Esophagus muscularis mucosa (tissue), 4 donors: ENCODE measurements at regions not wholly inside any gene's neighbourhood (a gene's known extent, or its start where the extent isn't known, plus 50 kb on each side); places are given as distances from the start of the nearest gene placed in this dataset.

Experiments used
- DNase-seq: peaks from one replicate; pipeline ENCODE4 v3.0.0-alpha.2; 2017; ENCODE audit errors: extremely low spot score
- H3K27ac ChIP-seq, 4 donors: fragments of 200-600 bp; sonication (generic); replicated peaks in 1 of 4; 1 replicate in 3 of 4; 2 replicates in 1 of 4; pipeline ENCODE4 v1.5.1; 2016 to 2019; ENCODE audit warnings: mild to moderate bottlenecking in 1 of 4
- H3K27me3 ChIP-seq, 4 donors: fragments of 200-600 bp; sonication (generic); one replicate each; pipeline versions ENCODE4 v1.5.1 to v1.6.0; 2016 to 2019
- H3K36me3 ChIP-seq, 4 donors: fragments of 200-600 bp; sonication (generic); one replicate each; pipeline ENCODE4 v1.5.1; 2016 to 2019
- H3K4me1 ChIP-seq, 4 donors: fragments of 200-600 bp; sonication (generic); one replicate each; pipeline ENCODE4 v1.5.1; 2016 to 2019
- H3K4me3 ChIP-seq, 4 donors: fragments of 200-600 bp; sonication (generic); 1 replicate in 2 of 4; 2 replicates in 2 of 4; pipeline ENCODE4 v1.5.1; 2016 to 2019; ENCODE audit warnings: mild to moderate bottlenecking in 4 of 4, moderate library complexity in 1 of 4
- H3K9me3 ChIP-seq, 4 donors: fragments of 200-600 bp; sonication (generic); 1 replicate in 3 of 4; 2 replicates in 1 of 4; pipeline ENCODE4 v1.5.1; 2016 to 2019
- EP300 ChIP-seq: sonication (generic); formaldehyde crosslinking; IDR thresholded peaks from one replicate; pipeline ENCODE4 v1.6.1; 2017; ENCODE audit warnings: antibody characterized with exemption
- POLR2A ChIP-seq: fragments of 450-650 bp; IDR thresholded peaks from one replicate; pipeline ENCODE4 v1.6.1; 2017; ENCODE audit warnings: antibody characterized with exemption, moderate library complexity, mild to moderate bottlenecking, low read depth
- POLR2AphosphoS5 ChIP-seq, 2 donors: sonication (generic); formaldehyde crosslinking; IDR thresholded peaks; one replicate each; pipeline ENCODE4 v1.6.1; 2017; ENCODE audit warnings: antibody characterized with exemption in 2 of 2
- WGBS: methylation state at CpG from one replicate; pipeline ENCODE4 v1.1.5; 2018; 5-methylcytosine and 5-hydroxymethylcytosine counted together
- intact Hi-C: fragments of 100-400 bp; cut with DNase I; formaldehyde crosslinking; loops from one replicate; pipeline ENCODE4 v1.15.1; 2023
- TF ChIP-seq, protein P1 (sequence below), 3 experiments: fragments of 200-600 bp in 2 of 3; fragments of 450-650 bp in 1 of 3; sonication (generic) in 2 of 3; IDR thresholded peaks; one replicate each; pipeline ENCODE4 v1.5.1; 2017 to 2019; ENCODE audit warnings: antibody characterized with exemption in 3 of 3, mild to moderate bottlenecking in 2 of 3, moderate library complexity in 1 of 3

DNA sequence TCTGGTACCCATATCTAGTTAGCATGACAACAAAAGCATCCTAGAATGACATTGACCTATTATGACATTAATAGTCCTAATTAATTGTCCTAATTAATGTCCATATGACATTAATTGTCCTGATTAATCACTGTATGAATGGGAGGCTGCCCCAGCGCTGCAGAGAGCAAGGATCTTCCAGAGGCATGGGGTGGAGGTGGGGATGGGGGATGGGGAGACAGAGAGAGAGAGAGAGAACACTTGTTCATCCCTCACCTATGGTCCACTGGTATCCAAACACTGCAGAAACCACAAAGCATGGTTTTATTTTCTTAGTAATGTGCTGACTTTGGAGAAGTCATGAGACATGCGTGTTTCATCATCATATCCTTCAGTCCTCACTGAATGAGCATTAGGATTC lies 235.1 kb downstream of the FNDC1 start:
- peaks cover 0 to 5% (median 0%) of the 10 kb centered on the region in 4 donors for H3K27me3 ChIP-seq
- H3K4me3 ChIP-seq = no peak overlapping the region
- WGBS = 71% methylated on average over 2 of the region's 2 CpGs
- H3K9me3 ChIP-seq = no peaks in the 10 kb centered on the region
- no peaks in the 10 kb centered on the region for H3K4me1 ChIP-seq
- intact Hi-C loops = no loop called here
- H3K27ac ChIP-seq = no peak overlapping the region
- no peaks in the 10 kb centered on the region for H3K36me3 ChIP-seq
- no peak for DNase-seq
- TF ChIP-seq, protein P1, sequence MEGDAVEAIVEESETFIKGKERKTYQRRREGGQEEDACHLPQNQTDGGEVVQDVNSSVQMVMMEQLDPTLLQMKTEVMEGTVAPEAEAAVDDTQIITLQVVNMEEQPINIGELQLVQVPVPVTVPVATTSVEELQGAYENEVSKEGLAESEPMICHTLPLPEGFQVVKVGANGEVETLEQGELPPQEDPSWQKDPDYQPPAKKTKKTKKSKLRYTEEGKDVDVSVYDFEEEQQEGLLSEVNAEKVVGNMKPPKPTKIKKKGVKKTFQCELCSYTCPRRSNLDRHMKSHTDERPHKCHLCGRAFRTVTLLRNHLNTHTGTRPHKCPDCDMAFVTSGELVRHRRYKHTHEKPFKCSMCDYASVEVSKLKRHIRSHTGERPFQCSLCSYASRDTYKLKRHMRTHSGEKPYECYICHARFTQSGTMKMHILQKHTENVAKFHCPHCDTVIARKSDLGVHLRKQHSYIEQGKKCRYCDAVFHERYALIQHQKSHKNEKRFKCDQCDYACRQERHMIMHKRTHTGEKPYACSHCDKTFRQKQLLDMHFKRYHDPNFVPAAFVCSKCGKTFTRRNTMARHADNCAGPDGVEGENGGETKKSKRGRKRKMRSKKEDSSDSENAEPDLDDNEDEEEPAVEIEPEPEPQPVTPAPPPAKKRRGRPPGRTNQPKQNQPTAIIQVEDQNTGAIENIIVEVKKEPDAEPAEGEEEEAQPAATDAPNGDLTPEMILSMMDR (IDR thresholded peaks at IDR 0.05) = no peak
- no peak for TF ChIP-seq EP300
- TF ChIP-seq POLR2AphosphoS5 (IDR thresholded peaks at IDR 0.05) = no peak
- TF ChIP-seq POLR2A = no peak

DNA sequence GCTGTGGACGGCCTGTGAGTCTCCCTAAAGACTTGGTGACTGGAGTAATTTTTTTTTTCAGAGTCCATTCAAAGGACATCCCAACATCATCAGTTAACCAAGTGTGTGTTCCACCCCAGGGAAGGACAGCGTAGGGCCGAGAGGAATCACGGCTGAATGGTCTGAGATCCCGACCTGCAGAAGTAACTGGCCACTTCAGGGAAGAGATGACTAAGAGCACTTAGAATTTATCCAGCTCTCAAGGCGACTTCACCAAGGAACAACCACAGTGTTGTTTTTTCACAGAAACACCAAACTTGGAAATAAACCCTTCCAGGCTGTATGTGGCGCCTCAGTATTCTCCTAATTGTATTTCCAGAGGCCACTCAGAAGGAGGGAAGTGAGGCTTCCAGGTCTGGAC lies 231.6 kb downstream of the FNDC1 start:
- peak; percentile 17 for DNase-seq
- Histone ChIP-seq H3K9me3 (no peaks in the 10 kb centered on the region), H3K27me3 (peaks cover 0 to 5% (median 0%) of the 10 kb centered on the region in 4 donors), H3K4me3 (no peak overlapping the region), H3K27ac (no peak overlapping the region), H3K36me3 (no peaks in the 10 kb centered on the region), H3K4me1 (no peaks in the 10 kb centered on the region)
- TF ChIP-seq POLR2A (no peak), POLR2AphosphoS5 (IDR thresholded peaks at IDR 0.05) (no peak), EP300 (no peak)
- TF ChIP-seq, protein P1 (IDR thresholded peaks at IDR 0.05) = no peak
- WGBS = 81% methylated on average over 7 of the region's 7 CpGs
- intact Hi-C loops = no loop called here

DNA sequence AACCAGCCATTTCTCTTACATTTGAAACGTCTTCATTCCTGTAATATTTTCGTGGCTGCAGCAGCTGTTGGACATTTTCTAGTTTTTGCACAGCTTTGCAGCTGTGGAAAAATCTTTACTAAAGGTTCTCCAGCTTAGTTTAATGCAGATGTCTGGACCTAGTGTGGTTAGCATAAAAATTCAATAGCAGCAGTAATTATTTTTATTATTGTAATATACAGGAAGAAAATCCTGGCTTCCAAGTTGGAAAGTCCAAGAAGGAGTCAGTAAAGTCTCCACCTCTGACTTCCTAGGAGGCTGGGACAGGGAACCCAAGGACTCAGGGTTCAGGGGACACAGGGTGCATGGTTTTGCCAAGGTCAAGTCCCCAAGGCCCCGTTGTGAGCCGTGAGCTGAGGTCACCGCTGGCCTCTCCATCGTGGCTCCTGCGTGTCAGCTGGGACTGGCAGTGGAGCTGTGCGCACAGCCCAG lies 230.6 kb downstream of the FNDC1 start:
- Histone ChIP-seq H3K4me3 (no peak overlapping the region), H3K9me3 (no peaks in the 10 kb centered on the region), H3K27me3 (peaks cover 0 to 5% (median 0%) of the 10 kb centered on the region in 4 donors), H3K36me3 (no peaks in the 10 kb centered on the region), H3K27ac (no peak overlapping the region), H3K4me1 (no peaks in the 10 kb centered on the region)
- TF ChIP-seq POLR2AphosphoS5 (IDR thresholded peaks at IDR 0.05) (no peak), EP300 (no peak), POLR2A (no peak)
- TF ChIP-seq, protein P1 (IDR thresholded peaks at IDR 0.05) = no peak
- peak; percentile 60 for DNase-seq
- intact Hi-C loops = no loop called here
- 62% methylated on average over 8 of the region's 8 CpGs for WGBS

DNA sequence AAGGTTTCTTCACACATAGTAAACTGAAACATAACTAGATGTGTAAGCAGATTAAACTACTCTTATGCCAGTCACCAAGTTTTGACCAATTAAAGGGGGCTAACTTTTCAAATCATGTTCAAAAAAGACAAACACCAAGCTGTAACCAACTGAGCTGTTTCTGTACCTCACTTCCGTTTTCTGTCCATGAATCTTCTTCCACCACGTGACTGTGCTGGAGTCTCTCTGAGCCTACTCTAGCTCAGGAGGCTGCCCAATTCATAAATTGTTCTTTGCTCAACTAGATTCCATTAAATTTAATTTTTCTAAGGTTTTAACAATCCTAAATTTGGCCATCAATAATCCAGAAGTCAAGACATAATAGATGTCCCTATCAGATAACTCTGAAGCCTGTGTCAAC lies 229.4 kb downstream of the FNDC1 start:
- WGBS = 93% methylated on average over 2 of the region's 2 CpGs
- Histone ChIP-seq H3K4me1 (no peaks in the 10 kb centered on the region), H3K27ac (no peak overlapping the region), H3K9me3 (no peaks in the 10 kb centered on the region), H3K27me3 (peaks cover 0 to 5% (median 0%) of the 10 kb centered on the region in 4 donors), H3K36me3 (no peaks in the 10 kb centered on the region), H3K4me3 (no peak overlapping the region)
- TF ChIP-seq POLR2A (no peak), POLR2AphosphoS5 (IDR thresholded peaks at IDR 0.05) (no peak), EP300 (no peak)
- TF ChIP-seq, protein P1 (IDR thresholded peaks at IDR 0.05) = no peak
- DNase-seq = no peak
- intact Hi-C loops = no loop called here

DNA sequence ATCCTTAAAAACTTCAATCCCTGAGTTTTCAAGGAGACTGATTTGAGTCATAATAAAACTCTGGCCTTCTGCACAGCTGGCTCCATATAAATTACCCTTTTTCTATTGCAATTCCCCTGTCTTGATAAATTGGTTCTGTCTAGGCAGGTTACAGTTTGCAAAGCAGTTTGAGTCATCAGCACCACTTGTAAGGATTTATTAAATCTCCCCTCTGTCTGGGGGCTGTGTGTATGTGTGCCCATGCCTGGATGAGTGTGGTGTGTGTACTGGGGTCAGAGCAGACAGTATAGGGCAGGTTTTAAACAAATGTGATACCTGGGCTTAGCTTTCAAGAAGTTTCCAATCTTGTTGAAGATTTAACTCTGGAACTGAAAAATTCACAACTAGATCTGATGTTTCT lies 228.6 kb downstream of the FNDC1 start:
- H3K4me1 ChIP-seq = peaks cover 0 to under 1% (median 0%) of the 10 kb centered on the region in 4 donors

More for the DNA sequence above, 228.6 kb downstream of the FNDC1 start:
- H3K4me3 ChIP-seq = no peak overlapping the region
- H3K36me3 ChIP-seq = no peaks in the 10 kb centered on the region
- peaks cover 0 to 5% (median 0%) of the 10 kb centered on the region in 4 donors for H3K27me3 ChIP-seq
- H3K9me3 ChIP-seq = no peaks in the 10 kb centered on the region
- DNase-seq = peak; percentile 19
- no peak for TF ChIP-seq EP300
- TF ChIP-seq POLR2AphosphoS5 (IDR thresholded peaks at IDR 0.05) = no peak
- TF ChIP-seq POLR2A = no peak
- TF ChIP-seq, protein P1 (IDR thresholded peaks at IDR 0.05) = no peak
- H3K27ac ChIP-seq = no peak overlapping the region
- intact Hi-C loops = no loop called here
